HEK293 (cell line): ENCODE measurements at regions not wholly inside any gene's neighbourhood (a gene's known extent, or its start where the extent isn't known, plus 50 kb on each side); places are given as distances from the start of the nearest gene placed in this dataset.

Experiments used
- CTCF ChIA-PET: fragments of 350-600 bp; formaldehyde crosslinking; extraction: SDS; loops from one replicate; lab custom pipeline; 2021; ENCODE audit warnings: antibody characterized with exemption; lab: Yijun Ruan, JAX
- POLR2A ChIA-PET: fragments of 300-600 bp; formaldehyde crosslinking; extraction: SDS; loops from one replicate; lab custom pipeline; 2020; ENCODE audit warnings: antibody characterized with exemption, inconsistent platforms; lab: Yijun Ruan, JAX
- H3K27ac ChIP-seq: fragments of 200-500 bp; sonication (Bioruptor generic); 2 replicates; pipeline ENCODE4 v1.5.1; 2014; ENCODE audit warnings: low read depth, low read length, control low read depth, inconsistent platforms; ENCODE audit errors: extremely low read depth
- H3K36me3 ChIP-seq, 2 experiments: fragments of 200-500 bp in 1 of 2; sonication (Bioruptor generic) in 1 of 2; 1 replicate in 1 of 2; 2 replicates in 1 of 2; pipeline ENCODE4 v1.5.1; 2014 to 2017; ENCODE audit warnings: inconsistent platforms in 2 of 2, low read length in 2 of 2; ENCODE audit not compliant: control insufficient read depth in 2 of 2, insufficient read depth in 1 of 2
- H3K4me1 ChIP-seq: fragments of 200-500 bp; sonication (Bioruptor generic); 2 replicates; pipeline ENCODE4 v1.5.1; 2014; ENCODE audit warnings: mild to moderate bottlenecking, low read length, inconsistent platforms; ENCODE audit not compliant: control insufficient read depth, insufficient read depth
- H3K4me3 ChIP-seq: 2 replicates; pipeline ENCODE4 v1.5.1; 2011; ENCODE audit warnings: low read depth, mild to moderate bottlenecking, control low read depth, low read length, moderate library complexity
- H3K9me3 ChIP-seq: fragments of 200-500 bp; sonication (Bioruptor generic); 2 replicates; pipeline ENCODE4 v1.5.1; 2014; ENCODE audit warnings: low read depth, low read length, inconsistent platforms; ENCODE audit not compliant: control insufficient read depth, insufficient read depth
- BCL11A ChIP-seq: fragments of 450-650 bp; formaldehyde crosslinking; IDR thresholded peaks from 2 replicates; pipeline ENCODE4 v1.5.1; 2016; ENCODE audit warnings: low read depth, missing biosample characterization, missing genetic modification characterization
- GLI2 ChIP-seq: fragments of 450-650 bp; formaldehyde crosslinking; IDR thresholded peaks from 2 replicates; pipeline ENCODE4; 2017; ENCODE audit warnings: missing biosample characterization, missing genetic modification characterization, low read depth, borderline replicate concordance
- GLIS1 ChIP-seq: fragments of 450-650 bp; formaldehyde crosslinking; IDR thresholded peaks from 2 replicates; pipeline ENCODE4 v1.5.1; 2016; ENCODE audit warnings: missing biosample characterization, missing genetic modification characterization
- TCF7L2 ChIP-seq: IDR thresholded peaks from 2 replicates; pipeline ENCODE4 v1.6.1; 2011; ENCODE audit warnings: low read depth, mild to moderate bottlenecking, inconsistent platforms, low read length, moderate library complexity, borderline replicate concordance
- TRIM28 ChIP-seq: IDR thresholded peaks from 2 replicates; pipeline ENCODE4 v1.6.1; 2011; ENCODE audit warnings: low read length, control low read depth, borderline replicate concordance
- WT1 ChIP-seq: fragments of 450-650 bp; formaldehyde crosslinking; IDR thresholded peaks from 2 replicates; pipeline ENCODE4 v1.5.1; 2016; ENCODE audit warnings: missing biosample characterization, missing genetic modification characterization
- ZBTB20 ChIP-seq: fragments of 450-650 bp; formaldehyde crosslinking; IDR thresholded peaks from 2 replicates; pipeline ENCODE4 v1.5.1; 2016; ENCODE audit warnings: missing biosample characterization, missing genetic modification characterization
- ZFP3 ChIP-seq: fragments of 450-650 bp; formaldehyde crosslinking; IDR thresholded peaks from 2 replicates; pipeline ENCODE4 v1.5.1; 2016; ENCODE audit warnings: low read depth, missing biosample characterization, missing genetic modification characterization
- ZIC2 ChIP-seq: fragments of 450-650 bp; formaldehyde crosslinking; IDR thresholded peaks from 2 replicates; pipeline ENCODE4 v1.5.1; 2016; ENCODE audit warnings: missing biosample characterization, missing genetic modification characterization
- ZNF175 ChIP-seq: fragments of 450-650 bp; formaldehyde crosslinking; IDR thresholded peaks from 2 replicates; pipeline ENCODE4 v1.5.1; 2016; ENCODE audit warnings: missing biosample characterization, missing genetic modification characterization
- ZNF19 ChIP-seq: fragments of 450-650 bp; formaldehyde crosslinking; IDR thresholded peaks from 2 replicates; pipeline ENCODE4; 2016; ENCODE audit warnings: missing biosample characterization, missing genetic modification characterization, low read depth
- ZNF202 ChIP-seq: fragments of 450-650 bp; formaldehyde crosslinking; IDR thresholded peaks from 2 replicates; pipeline ENCODE4 v1.5.1; 2016; ENCODE audit warnings: missing biosample characterization, missing genetic modification characterization, borderline replicate concordance
- ZNF23 ChIP-seq: fragments of 450-650 bp; formaldehyde crosslinking; IDR thresholded peaks from 2 replicates; pipeline ENCODE4 v1.5.1; 2016; ENCODE audit warnings: missing biosample characterization, missing genetic modification characterization, borderline replicate concordance
- ZNF248 ChIP-seq: fragments of 450-650 bp; formaldehyde crosslinking; IDR thresholded peaks from 2 replicates; pipeline ENCODE4 v1.5.1; 2017; ENCODE audit warnings: missing biosample characterization, missing genetic modification characterization
- ZNF292 ChIP-seq: fragments of 450-650 bp; formaldehyde crosslinking; IDR thresholded peaks from 2 replicates; pipeline ENCODE4 v1.5.1; 2016; ENCODE audit warnings: low read depth, missing biosample characterization, missing genetic modification characterization, borderline replicate concordance
- ZNF302 ChIP-seq: fragments of 450-650 bp; formaldehyde crosslinking; IDR thresholded peaks from 2 replicates; pipeline ENCODE4 v1.5.1; 2016; ENCODE audit warnings: missing biosample characterization, missing genetic modification characterization, low read depth
- ZNF311 ChIP-seq: fragments of 450-650 bp; formaldehyde crosslinking; IDR thresholded peaks from 2 replicates; pipeline ENCODE4 v1.5.1; 2017; ENCODE audit warnings: missing biosample characterization, missing genetic modification characterization, borderline replicate concordance
- ZNF37A ChIP-seq: fragments of 450-650 bp; IDR thresholded peaks from 2 replicates; pipeline ENCODE4 v1.5.1; 2018; ENCODE audit warnings: missing biosample characterization, missing genetic modification characterization
- ZNF549 ChIP-seq: fragments of 450-650 bp; IDR thresholded peaks from 2 replicates; pipeline ENCODE4 v1.5.1; 2018; ENCODE audit warnings: missing biosample characterization, missing genetic modification characterization, mild to moderate bottlenecking, inconsistent platforms, moderate library complexity
- ZNF555 ChIP-seq: fragments of 450-650 bp; formaldehyde crosslinking; conservative IDR thresholded peaks from 2 replicates; pipeline ENCODE4 v1.5.1; 2017; ENCODE audit warnings: missing biosample characterization, mild to moderate bottlenecking, missing genetic modification characterization, inconsistent platforms
- ZNF585B ChIP-seq: fragments of 450-650 bp; formaldehyde crosslinking; IDR thresholded peaks from 2 replicates; pipeline ENCODE4 v1.5.1; 2016; ENCODE audit warnings: missing biosample characterization, missing genetic modification characterization
- ZNF610 ChIP-seq: fragments of 450-650 bp; formaldehyde crosslinking; IDR thresholded peaks from 2 replicates; pipeline ENCODE4 v1.5.1; 2016; ENCODE audit warnings: missing biosample characterization, missing genetic modification characterization, borderline replicate concordance
- ZNF629 ChIP-seq: fragments of 450-650 bp; formaldehyde crosslinking; IDR thresholded peaks from 2 replicates; pipeline ENCODE4 v1.5.1; 2017; ENCODE audit warnings: missing biosample characterization, missing genetic modification characterization
- ZNF747 ChIP-seq: fragments of 450-650 bp; formaldehyde crosslinking; IDR thresholded peaks from 2 replicates; pipeline ENCODE4 v1.5.1; 2016; ENCODE audit warnings: missing biosample characterization, missing genetic modification characterization
- ZNF776 ChIP-seq: fragments of 450-650 bp; formaldehyde crosslinking; IDR thresholded peaks from 2 replicates; pipeline ENCODE4 v1.5.0; 2017; ENCODE audit warnings: missing biosample characterization, missing genetic modification characterization, borderline replicate concordance
- ZNF777 ChIP-seq: fragments of 450-650 bp; formaldehyde crosslinking; IDR thresholded peaks from 2 replicates; pipeline ENCODE4 v1.5.1; 2017; ENCODE audit warnings: missing biosample characterization, missing genetic modification characterization, borderline replicate concordance
- ZNF785 ChIP-seq: fragments of 450-650 bp; formaldehyde crosslinking; IDR thresholded peaks from 2 replicates; pipeline ENCODE4 v1.5.1; 2016; ENCODE audit warnings: missing biosample characterization, missing genetic modification characterization
- TF ChIP-seq, protein P1 (sequence below): fragments of 450-650 bp; formaldehyde crosslinking; IDR thresholded peaks from 2 replicates; pipeline ENCODE4 v1.5.1; 2016; ENCODE audit warnings: missing biosample characterization, missing genetic modification characterization, borderline replicate concordance
- TF ChIP-seq, protein P2 (sequence below): fragments of 450-650 bp; formaldehyde crosslinking; IDR thresholded peaks from 2 replicates; pipeline ENCODE4 v1.5.1; 2016; ENCODE audit warnings: missing biosample characterization, missing genetic modification characterization
- TF ChIP-seq, protein P3 (sequence below): fragments of 450-650 bp; IDR thresholded peaks from 2 replicates; pipeline ENCODE4 v1.5.1; 2018; ENCODE audit warnings: missing biosample characterization, mild to moderate bottlenecking, missing genetic modification characterization
- TF ChIP-seq, protein P4 (sequence below): fragments of 450-650 bp; formaldehyde crosslinking; IDR thresholded peaks from 2 replicates; pipeline ENCODE4 v1.5.1; 2017; ENCODE audit warnings: missing biosample characterization, missing genetic modification characterization

DNA sequence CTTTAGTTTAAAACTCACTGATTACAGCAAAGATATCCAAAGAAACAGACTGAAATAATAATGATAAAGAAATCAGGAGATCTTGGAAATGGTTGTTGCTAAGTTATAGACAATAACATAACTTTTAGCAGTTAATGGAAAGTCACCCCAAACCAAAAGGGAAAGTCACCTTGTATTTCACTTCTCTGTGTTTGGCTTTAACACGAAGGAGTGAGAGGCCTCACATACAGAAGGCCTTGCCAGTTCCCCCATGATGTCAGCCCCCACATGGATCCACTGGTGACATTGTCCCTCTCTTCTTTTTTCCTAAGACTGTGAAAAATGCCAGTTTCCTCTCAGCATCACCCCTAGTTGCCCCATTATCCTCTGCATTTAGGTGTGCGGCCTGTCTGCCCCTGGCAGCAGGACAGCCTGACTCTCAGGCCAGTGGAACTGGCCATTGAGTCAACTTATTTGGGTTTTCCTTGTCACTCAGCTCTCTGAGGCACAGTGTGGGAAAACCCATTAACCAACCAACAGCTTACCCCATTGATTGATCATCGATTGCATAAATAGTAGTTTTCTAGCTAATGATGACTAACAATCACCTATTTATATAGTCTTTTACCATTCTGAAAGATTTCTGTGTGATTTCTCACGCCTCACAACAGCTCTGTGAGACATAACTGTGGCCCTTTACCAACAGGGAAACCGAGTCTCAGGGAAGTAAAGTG is 308.1 kb downstream of the PTTG2 start:
- TF ChIP-seq ZNF202 (no peak), ZNF37A (tag by site-specific recombination) (no peak), ZNF610 (tag by site-specific recombination) (no peak), ZIC2 (tag by site-specific recombination) (no peak), TCF7L2 (no peak), WT1 (tag by site-specific recombination) (no peak), ZNF292 (tag by site-specific recombination) (no peak), ZNF555 (no peak), ZNF23 (tag by site-specific recombination) (no peak), ZNF777 (no peak), ZNF629 (no peak), ZNF776 (no peak), ZNF549 (tag by site-specific recombination) (no peak), ZFP3 (tag by site-specific recombination) (no peak), ZNF175 (tag by site-specific recombination) (no peak)
- TF ChIP-seq, protein P1, sequence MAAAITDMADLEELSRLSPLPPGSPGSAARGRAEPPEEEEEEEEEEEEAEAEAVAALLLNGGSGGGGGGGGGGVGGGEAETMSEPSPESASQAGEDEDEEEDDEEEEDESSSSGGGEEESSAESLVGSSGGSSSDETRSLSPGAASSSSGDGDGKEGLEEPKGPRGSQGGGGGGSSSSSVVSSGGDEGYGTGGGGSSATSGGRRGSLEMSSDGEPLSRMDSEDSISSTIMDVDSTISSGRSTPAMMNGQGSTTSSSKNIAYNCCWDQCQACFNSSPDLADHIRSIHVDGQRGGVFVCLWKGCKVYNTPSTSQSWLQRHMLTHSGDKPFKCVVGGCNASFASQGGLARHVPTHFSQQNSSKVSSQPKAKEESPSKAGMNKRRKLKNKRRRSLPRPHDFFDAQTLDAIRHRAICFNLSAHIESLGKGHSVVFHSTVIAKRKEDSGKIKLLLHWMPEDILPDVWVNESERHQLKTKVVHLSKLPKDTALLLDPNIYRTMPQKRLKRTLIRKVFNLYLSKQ (tag by site-specific recombination) = no peak
- TF ChIP-seq, protein P2, sequence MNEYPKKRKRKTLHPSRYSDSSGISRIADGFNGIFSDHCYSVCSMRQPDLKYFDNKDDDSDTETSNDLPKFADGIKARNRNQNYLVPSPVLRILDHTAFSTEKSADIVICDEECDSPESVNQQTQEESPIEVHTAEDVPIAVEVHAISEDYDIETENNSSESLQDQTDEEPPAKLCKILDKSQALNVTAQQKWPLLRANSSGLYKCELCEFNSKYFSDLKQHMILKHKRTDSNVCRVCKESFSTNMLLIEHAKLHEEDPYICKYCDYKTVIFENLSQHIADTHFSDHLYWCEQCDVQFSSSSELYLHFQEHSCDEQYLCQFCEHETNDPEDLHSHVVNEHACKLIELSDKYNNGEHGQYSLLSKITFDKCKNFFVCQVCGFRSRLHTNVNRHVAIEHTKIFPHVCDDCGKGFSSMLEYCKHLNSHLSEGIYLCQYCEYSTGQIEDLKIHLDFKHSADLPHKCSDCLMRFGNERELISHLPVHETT (tag by site-specific recombination) = no peak
- TF ChIP-seq, protein P3, sequence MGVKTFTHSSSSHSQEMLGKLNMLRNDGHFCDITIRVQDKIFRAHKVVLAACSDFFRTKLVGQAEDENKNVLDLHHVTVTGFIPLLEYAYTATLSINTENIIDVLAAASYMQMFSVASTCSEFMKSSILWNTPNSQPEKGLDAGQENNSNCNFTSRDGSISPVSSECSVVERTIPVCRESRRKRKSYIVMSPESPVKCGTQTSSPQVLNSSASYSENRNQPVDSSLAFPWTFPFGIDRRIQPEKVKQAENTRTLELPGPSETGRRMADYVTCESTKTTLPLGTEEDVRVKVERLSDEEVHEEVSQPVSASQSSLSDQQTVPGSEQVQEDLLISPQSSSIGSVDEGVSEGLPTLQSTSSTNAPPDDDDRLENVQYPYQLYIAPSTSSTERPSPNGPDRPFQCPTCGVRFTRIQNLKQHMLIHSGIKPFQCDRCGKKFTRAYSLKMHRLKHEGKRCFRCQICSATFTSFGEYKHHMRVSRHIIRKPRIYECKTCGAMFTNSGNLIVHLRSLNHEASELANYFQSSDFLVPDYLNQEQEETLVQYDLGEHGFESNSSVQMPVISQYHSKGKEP = no peak
- POLR2A ChIA-PET = no interaction called here
- H3K9me3 ChIP-seq = no peaks in the 10 kb centered on the region
- CTCF ChIA-PET = interaction anchor here (0.5 kb wide), 1 partner anchor 17 kb away, joined by 3 read pairs; no protein-coding TSS in a partner anchor
- H3K27ac ChIP-seq = no peak overlapping the region
- no peaks in the 10 kb centered on the region for H3K36me3 ChIP-seq
- no peak overlapping the region for H3K4me3 ChIP-seq
- H3K4me1 ChIP-seq = no peaks in the 10 kb centered on the region

DNA sequence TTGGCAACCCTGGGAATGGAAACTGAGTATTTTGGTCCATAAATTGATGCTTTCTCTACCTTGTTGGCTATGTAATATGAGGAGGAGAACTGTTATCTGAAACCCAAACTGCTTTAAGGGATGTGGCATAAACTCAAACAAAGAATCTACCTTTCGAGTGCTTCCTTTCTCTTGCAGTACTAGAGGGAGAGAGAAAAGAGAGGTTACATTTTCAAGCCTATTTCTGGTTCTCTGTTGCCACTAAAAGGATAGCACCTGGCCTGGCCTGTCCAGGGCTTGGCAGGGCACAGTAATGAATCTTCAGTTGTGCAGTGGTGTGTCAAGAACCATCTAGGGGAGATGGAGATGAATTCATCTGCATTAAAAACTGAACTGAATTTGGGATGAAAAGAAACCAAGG is 308.6 kb downstream of the PTTG2 start:
- ChIA-PET POLR2A (no interaction called here), CTCF (no interaction called here)
- Histone ChIP-seq H3K9me3 (no peaks in the 10 kb centered on the region), H3K27ac (no peak overlapping the region), H3K4me1 (no peaks in the 10 kb centered on the region), H3K4me3 (no peak overlapping the region), H3K36me3 (no peaks in the 10 kb centered on the region)
- TF ChIP-seq ZNF311 (tag by site-specific recombination) (no peak), ZNF585B (tag by site-specific recombination) (no peak), ZNF302 (tag by site-specific recombination) (no peak), GLIS1 (tag by site-specific recombination) (no peak), ZNF555 (no peak), ZNF747 (no peak), GLI2 (no peak), ZNF785 (no peak), ZNF248 (no peak), ZNF19 (tag by site-specific recombination) (no peak), BCL11A (tag by site-specific recombination) (no peak), TRIM28 (no peak), ZBTB20 (no peak)
- TF ChIP-seq, protein P4, sequence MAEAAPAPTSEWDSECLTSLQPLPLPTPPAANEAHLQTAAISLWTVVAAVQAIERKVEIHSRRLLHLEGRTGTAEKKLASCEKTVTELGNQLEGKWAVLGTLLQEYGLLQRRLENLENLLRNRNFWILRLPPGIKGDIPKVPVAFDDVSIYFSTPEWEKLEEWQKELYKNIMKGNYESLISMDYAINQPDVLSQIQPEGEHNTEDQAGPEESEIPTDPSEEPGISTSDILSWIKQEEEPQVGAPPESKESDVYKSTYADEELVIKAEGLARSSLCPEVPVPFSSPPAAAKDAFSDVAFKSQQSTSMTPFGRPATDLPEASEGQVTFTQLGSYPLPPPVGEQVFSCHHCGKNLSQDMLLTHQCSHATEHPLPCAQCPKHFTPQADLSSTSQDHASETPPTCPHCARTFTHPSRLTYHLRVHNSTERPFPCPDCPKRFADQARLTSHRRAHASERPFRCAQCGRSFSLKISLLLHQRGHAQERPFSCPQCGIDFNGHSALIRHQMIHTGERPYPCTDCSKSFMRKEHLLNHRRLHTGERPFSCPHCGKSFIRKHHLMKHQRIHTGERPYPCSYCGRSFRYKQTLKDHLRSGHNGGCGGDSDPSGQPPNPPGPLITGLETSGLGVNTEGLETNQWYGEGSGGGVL (tag by site-specific recombination) = no peak
